ENCODE measurements at regions not wholly inside any gene's neighbourhood (a gene's known extent, or its start where the extent isn't known, plus 50 kb on each side); places are given as distances from the start of the nearest gene placed in this dataset.
"Not testable (repeated sequence)": the region's sequence is repeated elsewhere in the genome, so short reads cannot be mapped to it uniquely, and the experiment has no call there.

DNA sequence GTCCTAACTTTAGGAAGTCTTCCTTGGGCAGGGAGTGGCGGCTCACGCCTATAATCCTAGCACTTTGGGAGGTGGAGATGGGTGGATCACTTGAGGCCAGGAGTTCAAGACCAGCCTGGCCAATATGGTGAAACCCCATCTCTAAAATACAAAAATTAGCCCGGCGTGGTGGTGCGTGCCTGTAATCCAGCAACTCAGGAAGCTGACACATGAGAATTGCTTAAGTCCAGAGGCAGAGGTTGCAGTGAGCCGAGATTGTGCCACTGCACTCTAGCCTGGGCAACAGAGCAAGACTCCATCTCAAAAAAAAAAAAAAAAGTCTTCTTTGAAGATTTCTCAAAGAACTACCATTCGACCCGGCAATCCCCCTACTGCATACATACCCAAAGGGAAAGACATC lies 50.0 kb upstream of the GPCPD1 start:
- H3K4me3 ChIP-seq (ENCODE audit: low read length in 2 of 2); H3K27ac ChIP-seq (replicated peaks; ENCODE audit: low read length); H3K9me3 ChIP-seq (replicated peaks in 1 of 2; ENCODE audit: control insufficient read depth in 2 of 2, insufficient read depth in 1 of 2, low read depth in 1 of 2, low read length in 2 of 2); H3K36me3 ChIP-seq (replicated peaks in 1 of 2; ENCODE audit: control insufficient read depth in 2 of 2, insufficient read depth in 2 of 2, low read length in 2 of 2); H2BK12ac ChIP-seq (ENCODE audit: low read length); H2BK5ac ChIP-seq (ENCODE audit: low read length); H3K9ac ChIP-seq (ENCODE audit: low read depth, low read length, poor library complexity); H3K79me1 ChIP-seq (ENCODE audit: low read depth, low read length); H3K4ac ChIP-seq (ENCODE audit: low read length); DNase-seq (ENCODE audit: low spot score); H2AK5ac ChIP-seq (ENCODE audit: low read depth, low read length); H2AFZ ChIP-seq (ENCODE audit: low read length); H3K27me3 ChIP-seq (ENCODE audit: control insufficient read depth in 3 of 3, insufficient read depth in 3 of 3, low read depth in 1 of 3, low read length in 3 of 3); H3K23ac ChIP-seq (ENCODE audit: low read depth, low read length, poor library complexity); H3K4me2 ChIP-seq (ENCODE audit: insufficient read depth, low read length, poor library complexity, severe bottlenecking); H3K18ac ChIP-seq (ENCODE audit: low read length); H2BK120ac ChIP-seq (ENCODE audit: low read depth, low read length); H3K14ac ChIP-seq (ENCODE audit: low read length); H2BK15ac ChIP-seq (ENCODE audit: low read length); H4K8ac ChIP-seq (ENCODE audit: low read depth, low read length); H4K91ac ChIP-seq (ENCODE audit: low read depth, low read length, poor library complexity): not testable (repeated sequence)
- no CpG with 5 or more reads among the region's 8 CpGs for WGBS, 2 donors (ENCODE audit: extremely low coverage in 2 of 2, insufficient read length in 2 of 2, insufficient replicate concordance in 1 of 2)
- peaks cover 2 to 15% of the 10 kb centered on the region in 2 donors for H3K4me1 ChIP-seq (ENCODE audit: control insufficient read depth in 2 of 2, insufficient read depth in 1 of 2, low read depth in 1 of 2, low read length in 2 of 2)

Data from neuronal stem cell (in vitro differentiated cells).